ENCODE measurements at regions not wholly inside any gene's neighbourhood (a gene's known extent, or its start where the extent isn't known, plus 50 kb on each side); places are given as distances from the start of the nearest gene placed in this dataset.

DNA sequence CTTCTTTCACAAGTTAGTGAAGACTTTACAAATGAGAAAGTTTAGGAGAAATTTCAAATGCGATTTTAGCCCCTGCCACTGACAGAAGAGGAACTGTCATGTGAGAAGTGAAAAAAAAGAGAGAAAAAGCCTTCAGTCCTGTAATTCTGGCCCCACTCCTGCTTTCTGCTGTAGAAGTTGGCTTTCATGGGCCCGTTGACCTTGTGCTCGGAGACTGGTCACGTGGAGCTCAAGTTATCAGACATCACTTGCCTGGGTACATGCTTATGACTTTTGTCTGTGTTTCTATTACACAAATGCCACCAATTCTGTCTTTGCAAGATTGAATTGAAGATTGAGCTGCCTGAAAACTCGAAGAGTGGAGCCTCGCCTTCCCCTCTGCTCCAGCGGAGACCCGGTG lies 749.9 kb downstream of the BCL11A start:
- no peak for TF ChIP-seq CTCF (IDR thresholded peaks at IDR 0.05; ENCODE audit: insufficient read depth, low read length)
- DNase-seq (ENCODE audit: low read depth), result no peak
- H3K4me3 ChIP-seq (ENCODE audit: low read depth, low read length), result no peak overlapping the region

DNA sequence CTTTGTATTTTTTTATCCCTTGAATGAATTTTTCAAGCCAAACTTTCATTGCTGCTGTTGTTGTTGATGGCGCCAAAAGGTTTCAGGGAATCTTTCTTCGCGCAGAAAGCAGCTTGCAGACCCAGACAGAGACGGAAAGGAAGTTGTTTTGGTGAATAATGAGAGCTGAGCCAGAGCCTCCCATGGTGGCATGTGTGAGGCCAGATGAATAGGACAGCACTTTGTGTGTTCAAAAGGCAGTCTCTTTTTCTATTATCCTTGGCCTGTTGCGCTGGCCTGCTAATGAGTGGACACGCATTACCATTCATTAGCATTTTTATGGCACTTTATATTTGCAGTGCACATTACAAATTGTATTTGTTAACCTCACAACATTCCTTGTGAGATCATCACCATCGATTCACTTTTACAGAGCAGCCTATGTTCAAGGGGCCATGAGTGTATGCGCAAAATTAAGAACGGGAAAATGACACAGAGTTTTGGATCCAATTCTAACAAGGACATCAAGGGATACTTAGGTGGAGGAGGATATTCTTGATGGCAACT lies 754.7 kb downstream of the BCL11A start:
- no peak for TF ChIP-seq CTCF (IDR thresholded peaks at IDR 0.05; ENCODE audit: insufficient read depth, low read length)
- DNase-seq (ENCODE audit: low read depth), result no peak
- H3K4me3 ChIP-seq (ENCODE audit: low read depth, low read length), result no peak overlapping the region

GRCh38 chr2:59791004-59791618 lies 762.3 kb downstream of the BCL11A start:
- no peak for DNase-seq (ENCODE audit: low read depth)
- no peak overlapping the region for H3K4me3 ChIP-seq (ENCODE audit: low read depth, low read length)
- no peak for TF ChIP-seq CTCF (IDR thresholded peaks at IDR 0.05; ENCODE audit: insufficient read depth, low read length)

DNA sequence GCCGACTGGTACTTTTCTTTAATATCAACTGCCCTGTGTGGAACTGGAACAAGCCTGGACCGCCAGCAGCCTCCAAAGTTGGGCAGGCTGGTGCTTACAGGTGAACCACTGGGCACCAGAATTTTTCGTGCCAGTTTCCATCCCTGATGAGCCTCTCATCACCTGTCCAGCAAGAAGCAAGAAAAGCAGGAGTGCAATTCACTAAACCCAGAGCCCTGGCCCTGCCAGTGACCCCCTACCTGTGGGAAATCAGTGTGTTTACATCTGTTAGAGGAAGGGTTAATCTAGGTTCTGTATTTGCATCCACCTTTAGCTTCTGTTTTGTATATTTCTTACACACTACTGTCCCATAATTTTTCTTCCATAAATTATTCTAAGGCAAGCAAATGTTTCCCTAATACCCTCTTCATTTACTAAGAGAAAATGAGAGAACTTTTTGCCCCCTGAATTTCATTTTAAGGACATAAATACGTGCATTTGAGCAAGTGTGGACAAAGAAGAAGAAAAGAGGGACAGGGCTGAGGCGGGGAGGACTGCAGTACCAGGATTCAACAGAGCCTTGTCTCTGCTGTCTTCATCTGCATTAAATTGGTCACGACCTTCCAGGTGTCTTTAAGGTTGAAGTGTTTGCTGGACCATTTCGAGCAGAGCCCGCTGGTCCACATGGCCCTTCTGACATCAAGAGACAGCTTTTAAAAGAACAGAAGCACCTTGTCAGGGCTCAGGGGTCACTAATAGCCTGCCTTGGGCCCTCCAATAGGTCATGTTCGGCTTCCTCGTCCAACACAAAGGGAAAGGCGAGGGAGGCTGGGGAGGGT lies 763.1 kb downstream of the BCL11A start:
- no peak overlapping the region for H3K4me3 ChIP-seq (ENCODE audit: low read depth, low read length)
- TF ChIP-seq CTCF (IDR thresholded peaks at IDR 0.05; ENCODE audit: insufficient read depth, low read length), result no peak
- DNase-seq (ENCODE audit: low read depth), result no peak

- DNase-seq (ENCODE audit: low read depth), result no peak
- TF ChIP-seq CTCF (IDR thresholded peaks at IDR 0.05; ENCODE audit: insufficient read depth, low read length), result no peak
- no peak overlapping the region for H3K4me3 ChIP-seq (ENCODE audit: low read depth, low read length)
These were observed 763.9 kb downstream of the BCL11A start for GRCh38 chr2:59789523-59789922.

DNA sequence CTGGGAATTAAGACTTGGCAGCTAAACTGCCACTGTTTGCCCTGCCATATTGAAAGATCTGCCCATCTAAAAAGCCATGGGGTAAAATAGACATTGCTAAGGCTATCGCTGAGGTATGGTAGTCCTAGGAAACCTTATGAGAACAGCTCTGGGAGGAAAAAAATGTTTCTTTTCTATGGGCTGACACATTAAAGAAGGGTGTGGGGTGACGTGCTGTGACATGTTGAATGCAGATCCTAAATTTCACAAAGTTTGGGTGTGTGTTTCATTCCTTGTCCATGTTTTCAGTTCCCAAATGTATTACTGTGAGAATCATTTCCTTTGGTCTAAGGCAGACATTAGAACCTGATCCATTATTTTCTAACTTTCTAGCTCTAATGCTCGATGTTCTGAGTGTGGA lies 766.4 kb downstream of the BCL11A start:
- TF ChIP-seq CTCF (IDR thresholded peaks at IDR 0.05; ENCODE audit: insufficient read depth, low read length), result no peak
- H3K4me3 ChIP-seq (ENCODE audit: low read depth, low read length), result no peak overlapping the region
- no peak for DNase-seq (ENCODE audit: low read depth)

All from fibroblast of the aortic adventitia (primary cell).